MCF 10A (cell line): ENCODE measurements at regions not wholly inside any gene's neighbourhood (a gene's known extent, or its start where the extent isn't known, plus 50 kb on each side); places are given as distances from the start of the nearest gene placed in this dataset.

Source experiments
- BruUV-seq: library from RNA; stranded (reverse); fragments of 400-500 nt; replicated peaks from 2 replicates; lab custom pipeline; 2021; lab: Mats Ljungman, UMichigan
- CTCF ChIA-PET: fragments of 300-600 bp; sonication (Branson Sonifier 250); formaldehyde crosslinking; extraction: SDS; loops from one replicate; lab custom pipeline; 2021; ENCODE audit warnings: antibody characterized with exemption, inconsistent platforms; lab: Yijun Ruan, JAX
- POLR2A ChIA-PET: fragments of 300-600, 350-650 bp; sonication (Branson Sonifier 250); formaldehyde crosslinking; extraction: SDS; loops from one replicate; lab custom pipeline; 2020; ENCODE audit warnings: antibody characterized with exemption, inconsistent platforms; lab: Yijun Ruan, JAX
- DNase-seq: peaks from one replicate; pipeline ENCODE4 v3.0.0-alpha.2; 2018; ENCODE audit not compliant: unreplicated experiment
- H3K27ac Mint-ChIP-seq: one replicate; pipeline ENCODE4 v1.8.0; 2022; ENCODE audit warnings: mild to moderate bottlenecking, low read depth, mixed read lengths; ENCODE audit not compliant: unreplicated experiment
- H3K27me3 Mint-ChIP-seq: one replicate; pipeline ENCODE4 v1.8.0; 2022; ENCODE audit warnings: mixed read lengths; ENCODE audit not compliant: insufficient read depth, unreplicated experiment
- H3K36me3 Mint-ChIP-seq: one replicate; pipeline ENCODE4 v1.8.0; 2022; ENCODE audit warnings: mild to moderate bottlenecking, moderate library complexity, mixed read lengths; ENCODE audit not compliant: insufficient read depth, unreplicated experiment
- H3K4me1 Mint-ChIP-seq: one replicate; pipeline ENCODE4 v1.8.0; 2022; ENCODE audit warnings: mixed read lengths; ENCODE audit not compliant: insufficient read depth, unreplicated experiment
- H3K4me3 Mint-ChIP-seq: one replicate; pipeline ENCODE4 v1.8.0; 2022; ENCODE audit warnings: mild to moderate bottlenecking, moderate library complexity, mixed read lengths; ENCODE audit not compliant: unreplicated experiment
- H3K9me3 Mint-ChIP-seq: one replicate; pipeline ENCODE4 v1.8.0; 2022; ENCODE audit warnings: mixed read lengths; ENCODE audit not compliant: unreplicated experiment
- intact Hi-C: fragments of 100-400 bp; cut with micrococcal nuclease; formaldehyde crosslinking; loops from 2 replicates; pipeline ENCODE4 v1.14.1; 2022
- TF ChIP-seq, protein P1 (sequence below): fragments of 200-600 bp; IDR thresholded peaks from one replicate; pipeline ENCODE4 v1.8.0; 2022; ENCODE audit warnings: antibody characterized with exemption, mild to moderate bottlenecking; ENCODE audit not compliant: unreplicated experiment

DNA sequence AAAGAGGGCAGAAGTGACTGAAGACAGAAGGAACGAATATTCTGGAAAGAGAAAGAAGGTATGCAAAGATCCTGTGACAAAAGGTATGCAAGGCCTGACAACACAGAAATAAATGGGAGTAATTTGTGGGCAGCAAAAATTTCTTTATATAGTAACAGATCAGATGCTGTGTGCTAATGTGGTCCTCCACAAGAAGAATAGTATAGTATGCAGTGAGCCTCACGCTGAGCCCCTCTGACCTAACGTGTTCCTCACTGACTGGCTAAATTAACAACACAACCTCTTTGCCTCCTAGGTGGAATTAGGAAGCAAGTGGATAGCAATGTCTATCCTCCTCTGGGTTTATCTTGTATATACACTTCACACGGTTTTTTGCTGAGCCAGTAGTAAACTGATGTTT is 143.1 kb upstream of the SESN3 start:
- no peaks in the 10 kb centered on the region for H3K4me1 Mint-ChIP-seq
- CTCF ChIA-PET, result interaction anchor here (0.6 kb wide), 1 partner anchor 310 kb away, joined by 3 read pairs; no protein-coding TSS in a partner anchor
- BruUV-seq, result no TSS peak
- no peaks in the 10 kb centered on the region for H3K27me3 Mint-ChIP-seq
- TF ChIP-seq, protein P1, sequence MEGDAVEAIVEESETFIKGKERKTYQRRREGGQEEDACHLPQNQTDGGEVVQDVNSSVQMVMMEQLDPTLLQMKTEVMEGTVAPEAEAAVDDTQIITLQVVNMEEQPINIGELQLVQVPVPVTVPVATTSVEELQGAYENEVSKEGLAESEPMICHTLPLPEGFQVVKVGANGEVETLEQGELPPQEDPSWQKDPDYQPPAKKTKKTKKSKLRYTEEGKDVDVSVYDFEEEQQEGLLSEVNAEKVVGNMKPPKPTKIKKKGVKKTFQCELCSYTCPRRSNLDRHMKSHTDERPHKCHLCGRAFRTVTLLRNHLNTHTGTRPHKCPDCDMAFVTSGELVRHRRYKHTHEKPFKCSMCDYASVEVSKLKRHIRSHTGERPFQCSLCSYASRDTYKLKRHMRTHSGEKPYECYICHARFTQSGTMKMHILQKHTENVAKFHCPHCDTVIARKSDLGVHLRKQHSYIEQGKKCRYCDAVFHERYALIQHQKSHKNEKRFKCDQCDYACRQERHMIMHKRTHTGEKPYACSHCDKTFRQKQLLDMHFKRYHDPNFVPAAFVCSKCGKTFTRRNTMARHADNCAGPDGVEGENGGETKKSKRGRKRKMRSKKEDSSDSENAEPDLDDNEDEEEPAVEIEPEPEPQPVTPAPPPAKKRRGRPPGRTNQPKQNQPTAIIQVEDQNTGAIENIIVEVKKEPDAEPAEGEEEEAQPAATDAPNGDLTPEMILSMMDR, result no peak
- H3K27ac Mint-ChIP-seq, result no peak overlapping the region
- POLR2A ChIA-PET, result no interaction called here
- H3K4me3 Mint-ChIP-seq, result no peak overlapping the region
- intact Hi-C loops, result no loop called here
- H3K9me3 Mint-ChIP-seq, result no peaks in the 10 kb centered on the region
- no peak for DNase-seq
- no peaks in the 10 kb centered on the region for H3K36me3 Mint-ChIP-seq

DNA sequence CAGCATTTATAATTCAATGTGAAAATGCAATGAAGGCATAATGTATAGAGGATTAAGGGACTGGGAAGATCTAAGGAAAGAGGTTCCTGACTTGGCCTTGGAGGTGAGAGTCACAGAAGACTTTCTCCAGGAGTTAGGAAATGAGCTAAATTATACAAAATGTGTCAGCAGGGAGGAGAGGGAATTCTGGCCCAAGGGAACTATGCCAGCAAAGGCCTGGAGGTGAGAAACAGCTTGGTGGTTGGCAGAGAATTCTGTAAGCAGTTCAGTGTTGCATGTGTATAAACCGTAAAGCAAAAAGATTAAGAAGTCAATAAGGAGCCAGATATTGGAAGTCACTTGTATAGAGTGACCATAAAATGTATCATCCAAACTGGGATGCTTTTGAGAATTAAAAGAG is 142.2 kb upstream of the SESN3 start:
- H3K9me3 Mint-ChIP-seq, result no peaks in the 10 kb centered on the region
- no peaks in the 10 kb centered on the region for H3K36me3 Mint-ChIP-seq
- no peaks in the 10 kb centered on the region for H3K4me1 Mint-ChIP-seq
- TF ChIP-seq, protein P1, result no peak
- no peak for DNase-seq
- POLR2A ChIA-PET, result interaction anchor here (0.9 kb wide), 1 partner anchor 11 kb away, joined by 4 read pairs; no protein-coding TSS in a partner anchor
- no TSS peak for BruUV-seq
- CTCF ChIA-PET, result interaction anchor here (1.0 kb wide), 1 partner anchor 219 kb away, joined by 3 read pairs; no protein-coding TSS in a partner anchor
- H3K4me3 Mint-ChIP-seq, result no peak overlapping the region
- H3K27ac Mint-ChIP-seq, result no peak overlapping the region
- H3K27me3 Mint-ChIP-seq, result no peaks in the 10 kb centered on the region
- intact Hi-C loops, result no loop called here

DNA sequence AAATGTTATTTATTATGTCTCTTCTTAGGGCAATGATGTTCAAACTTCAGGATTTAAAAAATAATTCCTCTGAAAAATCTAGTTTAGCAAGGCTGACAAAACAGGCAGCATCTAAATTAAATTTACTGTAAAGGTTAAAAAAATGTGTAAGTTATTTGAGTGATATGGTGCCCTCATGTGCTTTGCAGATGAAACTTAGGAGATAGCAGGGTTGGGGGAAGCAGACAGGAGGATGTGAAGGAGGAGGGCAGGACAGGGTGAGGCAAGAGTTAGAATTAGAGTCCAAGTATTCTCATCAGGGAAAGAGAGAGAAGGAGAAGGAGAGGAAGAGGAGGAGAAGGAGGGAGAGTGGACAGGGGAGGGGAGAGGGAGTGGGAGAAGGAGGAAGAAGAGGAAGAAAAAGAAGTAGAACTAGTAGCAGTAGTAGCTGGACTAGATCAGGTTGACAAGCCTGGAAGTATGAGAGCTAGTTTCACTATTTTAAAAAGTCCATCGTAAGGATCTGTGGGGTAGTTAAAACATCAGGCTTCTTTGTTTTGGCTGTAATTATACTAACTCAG is 141.2 kb upstream of the SESN3 start:
- Mint-ChIP-seq H3K4me3 (no peak overlapping the region), H3K4me1 (no peaks in the 10 kb centered on the region), H3K36me3 (no peaks in the 10 kb centered on the region), H3K27ac (no peak overlapping the region), H3K9me3 (no peaks in the 10 kb centered on the region), H3K27me3 (no peaks in the 10 kb centered on the region)
- POLR2A ChIA-PET, result interaction anchor here (0.9 to 1.2 kb wide), 2 partner anchors 10 to 19 kb away, joined by 3 to 4 read pairs; no protein-coding TSS in a partner anchor
- TF ChIP-seq, protein P1, result no peak
- BruUV-seq, result no TSS peak
- DNase-seq, result no peak
- intact Hi-C loops, result no loop called here
- CTCF ChIA-PET, result interaction anchor here (1.0 to 1.2 kb wide), 2 partner anchors 218 to 334 kb away, joined by 3 to 5 read pairs; no protein-coding TSS in a partner anchor

DNA sequence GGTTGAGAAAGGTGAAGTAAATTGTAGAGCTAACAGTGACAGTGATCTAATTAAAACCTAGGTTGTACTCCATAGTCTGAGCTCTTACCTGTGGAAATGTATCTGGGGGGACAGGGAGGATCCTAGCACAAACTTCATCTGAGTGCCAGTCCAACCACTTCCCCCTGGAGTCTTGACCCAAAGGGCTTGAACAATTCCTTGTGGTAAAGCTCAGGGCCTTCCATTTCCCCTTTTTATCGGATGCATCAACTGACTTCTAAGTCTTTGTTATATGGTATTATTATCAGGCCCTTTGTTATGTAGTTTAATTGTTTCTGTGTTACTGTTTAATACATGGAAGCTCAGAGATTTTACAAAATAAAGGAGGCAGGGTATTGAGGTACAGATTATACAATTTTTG is 140.2 kb upstream of the SESN3 start:
- no TSS peak for BruUV-seq
- POLR2A ChIA-PET, result interaction anchor here (0.6 to 2.0 kb wide), 3 partner anchors 11 to 332 kb away, joined by 3 to 11 read pairs (median 3); no protein-coding TSS in a partner anchor
- intact Hi-C loops, result no loop called here
- CTCF ChIA-PET, result interaction anchor here (1.2 kb wide), 2 partner anchors 334 to 335 kb away, joined by 3 to 5 read pairs; no protein-coding TSS in a partner anchor
- DNase-seq, result no peak
- TF ChIP-seq, protein P1, result no peak
- Mint-ChIP-seq H3K4me3 (no peak overlapping the region), H3K9me3 (no peaks in the 10 kb centered on the region), H3K4me1 (no peaks in the 10 kb centered on the region), H3K36me3 (no peaks in the 10 kb centered on the region), H3K27ac (no peak overlapping the region), H3K27me3 (no peaks in the 10 kb centered on the region)
